K562 (cell line): ENCODE measurements at regions not wholly inside any gene's neighbourhood (a gene's known extent, or its start where the extent isn't known, plus 50 kb on each side); places are given as distances from the start of the nearest gene placed in this dataset.

Source experiments
- CREB1 ChIP-seq, 2 experiments: sonication (generic) in 1 of 2; formaldehyde crosslinking in 1 of 2; IDR thresholded peaks; 2 replicates each; pipeline versions ENCODE4 v1.6.1 to v1.8.0; 2012 to 2022; ENCODE audit warnings: inconsistent platforms in 1 of 2, mild to moderate bottlenecking in 1 of 2, missing genetic modification reagents in 1 of 2, moderate library complexity in 1 of 2
- CTCF ChIP-seq, 3 experiments: IDR thresholded peaks in 2 of 3; conservative IDR thresholded peaks in 1 of 3; 2 replicates each; pipeline ENCODE4 v1.5.1; 2011 to 2012; ENCODE audit warnings: low read length in 3 of 3, mild to moderate bottlenecking in 3 of 3, control low read depth in 2 of 3, improper control_type of control experiment in 1 of 3, inconsistent platforms in 1 of 3, low read depth in 1 of 3, mixed read lengths in 1 of 3, moderate library complexity in 1 of 3; ENCODE audit not compliant: insufficient read depth in 2 of 3
- FOXM1 ChIP-seq, 2 experiments: fragments of 450-650 bp in 1 of 2; sonication (generic) in 1 of 2; formaldehyde crosslinking in 1 of 2; IDR thresholded peaks; 2 replicates each; pipeline versions ENCODE4 v1.6.1 to v1.9.0; 2017 to 2022; ENCODE audit warnings: low read depth in 2 of 2, mild to moderate bottlenecking in 2 of 2, missing genetic modification reagents in 1 of 2, moderate library complexity in 1 of 2
- KLF1 ChIP-seq: fragments of 450-650 bp; IDR thresholded peaks from 2 replicates; pipeline ENCODE4 v1.6.1; 2016; ENCODE audit warnings: missing genetic modification characterization, missing compliant biosample characterization
- PHB ChIP-seq: fragments of 250-450 bp; sonication (Bioruptor Pico); IDR thresholded peaks from 2 replicates; pipeline ENCODE4 v1.5.0; 2021
- ZC3H4 ChIP-seq: sonication (generic); formaldehyde crosslinking; IDR thresholded peaks from 2 replicates; pipeline ENCODE4 v1.9.0; 2021; ENCODE audit warnings: missing genetic modification reagents, borderline replicate concordance
- TF ChIP-seq, protein P1 (sequence below): IDR thresholded peaks from 3 replicates; pipeline ENCODE4 v1.6.1; 2011; ENCODE audit warnings: borderline replicate concordance, mild to moderate bottlenecking; ENCODE audit not compliant: insufficient read length, insufficient read depth

- no peak for TF ChIP-seq ZC3H4 (CRISPR knock-in tag)
- TF ChIP-seq KLF1 (tag) = no peak
- no peak for TF ChIP-seq FOXM1 (IDR thresholded peaks at IDR 0.05; ENCODE audit: low read depth)
- no peak for TF ChIP-seq FOXM1 (CRISPR knock-in tag; IDR thresholded peaks at IDR 0.05; ENCODE audit: low read depth)
- no peak for TF ChIP-seq CTCF (IDR thresholded peaks at IDR 0.05 in 2 of 3, conservative IDR thresholded peaks at IDR 0.05 in 1 of 3; ENCODE audit: insufficient read depth in 2 of 3, low read depth in 1 of 3, low read length in 3 of 3)
- TF ChIP-seq, protein P1, sequence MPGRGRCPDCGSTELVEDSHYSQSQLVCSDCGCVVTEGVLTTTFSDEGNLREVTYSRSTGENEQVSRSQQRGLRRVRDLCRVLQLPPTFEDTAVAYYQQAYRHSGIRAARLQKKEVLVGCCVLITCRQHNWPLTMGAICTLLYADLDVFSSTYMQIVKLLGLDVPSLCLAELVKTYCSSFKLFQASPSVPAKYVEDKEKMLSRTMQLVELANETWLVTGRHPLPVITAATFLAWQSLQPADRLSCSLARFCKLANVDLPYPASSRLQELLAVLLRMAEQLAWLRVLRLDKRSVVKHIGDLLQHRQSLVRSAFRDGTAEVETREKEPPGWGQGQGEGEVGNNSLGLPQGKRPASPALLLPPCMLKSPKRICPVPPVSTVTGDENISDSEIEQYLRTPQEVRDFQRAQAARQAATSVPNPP = no peak
- TF ChIP-seq PHB (CRISPR knock-in tag) = no peak
- TF ChIP-seq CREB1 (IDR thresholded peaks at IDR 0.05) = no peak
- TF ChIP-seq CREB1 (CRISPR knock-in tag; IDR thresholded peaks at IDR 0.05) = no peak
Observed at GRCh38 chr16:52376676-52377280, 170.2 kb downstream of the TOX3 start.
